ENCODE measurements at regions not wholly inside any gene's neighbourhood (a gene's known extent, or its start where the extent isn't known, plus 50 kb on each side); places are given as distances from the start of the nearest gene placed in this dataset.
"Not testable (repeated sequence)": the region's sequence is repeated elsewhere in the genome, so short reads cannot be mapped to it uniquely, and the experiment has no call there.

DNA sequence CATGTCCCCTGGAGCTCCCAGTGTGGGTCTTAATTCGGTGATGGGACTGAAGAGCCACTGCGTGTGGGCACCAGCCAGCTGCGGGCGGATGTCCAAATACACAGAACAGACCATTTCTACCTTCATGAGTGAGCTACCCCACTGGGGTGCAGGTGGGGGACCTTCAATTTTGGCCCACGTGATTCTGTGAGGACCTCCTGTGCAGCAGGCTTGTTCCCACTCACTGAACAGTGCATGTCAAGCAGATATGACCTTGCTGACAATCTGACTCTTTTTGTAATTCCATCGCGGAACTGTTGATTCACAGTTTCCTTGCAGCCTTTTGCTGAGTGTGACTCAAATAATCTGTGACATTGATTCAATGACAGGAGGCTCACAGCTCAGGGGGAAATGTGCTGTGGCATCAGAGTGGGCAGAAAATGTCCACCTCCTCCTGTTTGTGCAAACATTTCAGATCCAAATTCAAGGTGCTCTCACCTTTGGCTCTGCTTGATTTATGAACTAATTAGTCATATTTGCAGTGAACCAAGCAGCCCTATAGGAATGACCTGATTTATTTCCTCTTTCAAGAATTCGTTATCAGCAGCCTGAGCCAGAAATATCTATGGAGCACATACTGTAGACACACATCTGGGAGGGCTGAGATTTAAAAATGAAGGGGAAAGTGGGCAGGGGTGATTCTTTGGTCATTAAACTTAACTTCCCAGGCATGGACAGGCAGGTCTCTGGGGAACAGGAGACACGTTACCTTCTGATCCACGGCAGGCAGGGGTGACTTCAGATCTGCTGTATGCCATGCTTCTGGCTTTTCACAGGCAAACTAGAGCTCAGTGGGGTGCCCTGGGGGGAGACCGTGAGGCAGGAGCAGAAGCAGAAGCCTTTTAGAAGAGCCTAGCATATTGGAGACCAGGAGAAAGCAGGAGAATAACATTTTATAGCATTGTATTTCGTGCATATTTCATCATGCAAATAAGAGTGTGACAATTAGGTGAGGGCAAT lies 170.0 kb upstream of the KL start:
- Histone ChIP-seq H3K27me3 (ENCODE audit: control insufficient read depth in 3 of 3, insufficient read depth in 3 of 3, low read length in 2 of 3) (no peaks in the 10 kb centered on the region), H3K4me3 (no peak overlapping the region), H3K27ac (ENCODE audit: low read depth in 1 of 2, low read length in 1 of 2) (no peak overlapping the region), H3K36me3 (ENCODE audit: control insufficient read depth in 4 of 4, insufficient read depth in 4 of 4, low read length in 4 of 4) (no peaks in the 10 kb centered on the region), H3K9me3 (ENCODE audit: control insufficient read depth in 4 of 4, insufficient read depth in 3 of 4, low read length in 3 of 4) (peaks cover 0 to 5% (median 0%) of the 10 kb centered on the region in 4 donors), H3K4me1 (ENCODE audit: control insufficient read depth in 5 of 5, insufficient read depth in 5 of 5, low read length in 5 of 5) (peaks cover under 1 to 12% (median 4%) of the 10 kb centered on the region in 5 donors), H3K9ac (ENCODE audit: insufficient read depth in 1 of 2, low read length in 2 of 2) (no peak overlapping the region)
- ATAC-seq (ENCODE audit: insufficient read depth, low FRiP score) (no peak), DNase-seq (no peak)
- 81 to 83% methylated on average over 12 of the region's 12 CpGs for WGBS, 2 donors
- TF ChIP-seq CTCF (IDR thresholded peaks at IDR 0.05; ENCODE audit: control extremely low read depth, extremely low read depth) = no peak

- not testable (repeated sequence) for H3K4me1 ChIP-seq (ENCODE audit: control insufficient read depth in 5 of 5, insufficient read depth in 5 of 5, low read length in 5 of 5); H3K27ac ChIP-seq (ENCODE audit: low read depth in 1 of 2, low read length in 1 of 2); H3K9ac ChIP-seq (ENCODE audit: insufficient read depth in 1 of 2, low read length in 2 of 2); H3K36me3 ChIP-seq (ENCODE audit: control insufficient read depth in 4 of 4, insufficient read depth in 4 of 4, low read length in 4 of 4); ATAC-seq (ENCODE audit: insufficient read depth, low FRiP score); H3K9me3 ChIP-seq (ENCODE audit: control insufficient read depth in 4 of 4, insufficient read depth in 3 of 4, low read length in 3 of 4); H3K27me3 ChIP-seq (ENCODE audit: control insufficient read depth in 3 of 3, insufficient read depth in 3 of 3, low read length in 2 of 3); H3K4me3 ChIP-seq
- peak; percentile 38 to 55 (median 53) for DNase-seq
- 88 to 91% methylated on average over 10 of the region's 10 CpGs for WGBS, 2 donors
These were observed 168.2 kb upstream of the KL start for GRCh38 chr13:32847976-32848375.

DNA sequence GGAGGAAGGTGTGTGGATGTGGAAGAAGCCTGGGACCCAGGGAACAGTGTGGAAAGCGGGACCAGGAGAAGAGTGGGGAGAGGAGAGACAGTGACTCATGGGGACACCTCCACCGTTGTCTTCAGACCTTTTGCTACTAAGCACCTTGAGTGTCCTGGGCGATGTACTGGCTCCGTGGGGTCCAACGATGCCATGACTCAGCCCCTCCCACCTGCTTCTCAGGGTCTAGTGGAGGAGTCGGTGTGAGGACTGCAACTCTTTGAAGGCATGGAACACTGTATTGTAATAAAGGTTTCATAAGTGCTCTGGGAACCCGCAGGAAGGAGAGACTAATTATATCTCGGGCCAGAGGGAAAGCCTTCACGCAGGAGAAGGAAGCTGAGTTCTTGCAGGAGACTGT lies 166.9 kb upstream of the KL start:
- DNase-seq (no peak), ATAC-seq (ENCODE audit: insufficient read depth, low FRiP score) (no peak)
- Histone ChIP-seq H3K4me3 (no peak overlapping the region), H3K27me3 (ENCODE audit: control insufficient read depth in 3 of 3, insufficient read depth in 3 of 3, low read length in 2 of 3) (no peaks in the 10 kb centered on the region), H3K9ac (ENCODE audit: insufficient read depth in 1 of 2, low read length in 2 of 2) (no peak overlapping the region), H3K9me3 (ENCODE audit: control insufficient read depth in 4 of 4, insufficient read depth in 3 of 4, low read length in 3 of 4) (no peaks in the 10 kb centered on the region), H3K36me3 (ENCODE audit: control insufficient read depth in 4 of 4, insufficient read depth in 4 of 4, low read length in 4 of 4) (no peaks in the 10 kb centered on the region), H3K4me1 (ENCODE audit: control insufficient read depth in 5 of 5, insufficient read depth in 5 of 5, low read length in 5 of 5) (peaks cover 0 to 10% (median 6%) of the 10 kb centered on the region in 5 donors), H3K27ac (ENCODE audit: low read depth in 1 of 2, low read length in 1 of 2) (no peak overlapping the region)
- WGBS, 2 donors = 88 to 91% methylated on average over 9 of the region's 9 CpGs
- no peak for TF ChIP-seq CTCF (IDR thresholded peaks at IDR 0.05; ENCODE audit: control extremely low read depth, extremely low read depth)

DNA sequence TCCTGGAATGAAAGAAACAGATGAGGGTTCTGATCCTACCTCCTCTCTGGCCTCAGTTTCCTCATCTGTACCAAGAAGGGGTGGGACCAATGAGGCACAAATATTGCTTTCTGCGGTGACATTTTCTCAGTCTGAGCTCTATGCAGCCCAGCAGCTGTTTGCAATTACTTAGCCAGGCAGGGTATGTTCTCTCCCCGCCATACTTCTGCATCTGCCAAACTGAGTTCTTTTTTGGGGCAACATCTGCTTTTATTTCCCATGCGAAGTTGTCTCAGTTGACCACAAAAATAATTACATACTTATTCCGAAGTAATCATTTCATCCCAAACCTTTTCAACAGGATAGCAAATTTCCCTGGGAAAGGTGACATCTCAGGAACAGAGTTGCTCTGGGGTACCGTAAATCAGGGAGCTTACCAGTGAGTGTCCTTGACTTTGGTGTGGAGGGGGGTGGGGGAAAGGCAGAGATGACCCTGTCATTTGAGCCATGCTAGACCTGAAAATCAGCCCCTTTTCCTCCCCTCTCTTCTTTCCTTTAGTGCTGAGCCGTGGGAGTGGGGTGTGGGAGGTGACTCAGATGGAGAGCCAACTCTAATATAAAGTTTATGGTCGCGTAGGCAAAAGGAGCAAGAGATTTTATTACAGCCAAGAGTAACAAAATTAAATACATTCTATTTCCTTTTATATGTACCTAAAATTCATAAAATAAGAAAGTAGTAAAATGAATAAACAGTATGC lies 165.7 kb upstream of the KL start:
- no peak overlapping the region for H3K4me3 ChIP-seq
- TF ChIP-seq CTCF (IDR thresholded peaks at IDR 0.05; ENCODE audit: control extremely low read depth, extremely low read depth) = no peak
- peaks cover 0 to 10% (median 6%) of the 10 kb centered on the region in 5 donors for H3K4me1 ChIP-seq (ENCODE audit: control insufficient read depth in 5 of 5, insufficient read depth in 5 of 5, low read length in 5 of 5)
- WGBS, 2 donors = 93 to 94% methylated on average over 8 of the region's 8 CpGs
- no peaks in the 10 kb centered on the region for H3K9me3 ChIP-seq (ENCODE audit: control insufficient read depth in 4 of 4, insufficient read depth in 3 of 4, low read length in 3 of 4)
- no peak overlapping the region for H3K27ac ChIP-seq (ENCODE audit: low read depth in 1 of 2, low read length in 1 of 2)
- DNase-seq (no peak), ATAC-seq (ENCODE audit: insufficient read depth, low FRiP score) (no peak)
- H3K27me3 ChIP-seq (ENCODE audit: control insufficient read depth in 3 of 3, insufficient read depth in 3 of 3, low read length in 2 of 3) = no peaks in the 10 kb centered on the region
- no peaks in the 10 kb centered on the region for H3K36me3 ChIP-seq (ENCODE audit: control insufficient read depth in 4 of 4, insufficient read depth in 4 of 4, low read length in 4 of 4)
- H3K9ac ChIP-seq (ENCODE audit: insufficient read depth in 1 of 2, low read length in 2 of 2) = no peak overlapping the region
